IMR-90 (cell line): ENCODE measurements at regions not wholly inside any gene's neighbourhood (a gene's known extent, or its start where the extent isn't known, plus 50 kb on each side); places are given as distances from the start of the nearest gene placed in this dataset.

ENCODE experiments used
- ATAC-seq: fragments of 200-7000 bp; cut with Tn5 transposase; 2 replicates; pipeline ENCODE4 v1.9.1; 2020; ENCODE audit warnings: low read depth, mild to moderate bottlenecking, moderate library complexity
- BruUV-seq: library from RNA; stranded (reverse); fragments of 400-500 nt; replicated peaks from 2 replicates; lab custom pipeline; 2021; lab: Mats Ljungman, UMichigan
- CTCF ChIA-PET: fragments of 300-600 bp; formaldehyde crosslinking; extraction: SDS; loops from one replicate; lab custom pipeline; 2021; ENCODE audit warnings: antibody characterized with exemption; lab: Yijun Ruan, JAX
- POLR2A ChIA-PET: fragments of 300-600 bp; sonication (Branson Sonifier 250); formaldehyde crosslinking; loops from one replicate; lab custom pipeline; 2022; ENCODE audit warnings: antibody characterized with exemption; ENCODE audit not compliant: unreplicated experiment; lab: Charles Lee
- DNase-seq: peaks from one replicate; pipeline ENCODE4 v3.0.0; 2013
- H2AFZ ChIP-seq: replicated peaks from 2 replicates; pipeline ENCODE3; 2013; ENCODE audit warnings: low read length, mild to moderate bottlenecking; ENCODE audit not compliant: poor library complexity
- H2AK5ac ChIP-seq: 2 replicates; pipeline ENCODE4 v1.6.1; 2013; ENCODE audit warnings: low read depth, low read length, inconsistent platforms
- H2AK9ac ChIP-seq: replicated peaks from 2 replicates; pipeline ENCODE3; 2013; ENCODE audit warnings: mild to moderate bottlenecking, low read depth, low read length, moderate library complexity; ENCODE audit not compliant: poor library complexity
- H2BK120ac ChIP-seq: 2 replicates; pipeline ENCODE4 v1.6.1; 2013; ENCODE audit warnings: low read depth, low read length, inconsistent platforms
- H2BK15ac ChIP-seq: 3 replicates; pipeline ENCODE4 v1.6.1; 2013; ENCODE audit warnings: low read depth, low read length, inconsistent platforms
- H2BK20ac ChIP-seq: 2 replicates; pipeline ENCODE4 v1.6.1; 2013; ENCODE audit warnings: low read depth, mild to moderate bottlenecking, inconsistent platforms, low read length, moderate library complexity
- H2BK5ac ChIP-seq: 2 replicates; pipeline ENCODE4 v1.6.1; 2013; ENCODE audit warnings: mild to moderate bottlenecking, low read depth, low read length, inconsistent platforms; ENCODE audit not compliant: poor library complexity, severe bottlenecking
- H3K14ac ChIP-seq: replicated peaks from 2 replicates; pipeline ENCODE4 v1.6.1; 2013; ENCODE audit warnings: low read depth, low read length, inconsistent platforms
- H3K18ac ChIP-seq: 2 replicates; pipeline ENCODE4 v1.6.1; 2013; ENCODE audit warnings: low read depth, low read length, control low read depth
- H3K23ac ChIP-seq: 2 replicates; pipeline ENCODE4 v1.6.1; 2013; ENCODE audit warnings: low read depth, low read length, inconsistent platforms
- H3K27ac ChIP-seq: 2 replicates; pipeline ENCODE4 v1.5.1; 2013; ENCODE audit warnings: mild to moderate bottlenecking, control low read depth, low read length; ENCODE audit not compliant: insufficient read depth
- H3K27me3 ChIP-seq: 2 replicates; pipeline ENCODE4 v1.6.1; 2013; ENCODE audit warnings: low read length; ENCODE audit not compliant: control insufficient read depth, insufficient read depth
- H3K36me3 ChIP-seq: 2 replicates; pipeline ENCODE4 v1.6.1; 2013; ENCODE audit warnings: low read length, mixed read lengths; ENCODE audit not compliant: control insufficient read depth, insufficient read depth
- H3K4ac ChIP-seq: 2 replicates; pipeline ENCODE4 v1.6.1; 2013; ENCODE audit warnings: low read depth, low read length, inconsistent platforms
- H3K4me1 ChIP-seq: 2 replicates; pipeline ENCODE4 v1.6.1; 2013; ENCODE audit warnings: low read length, mixed read lengths; ENCODE audit not compliant: control insufficient read depth, insufficient read depth
- H3K4me2 ChIP-seq: 2 replicates; pipeline ENCODE4 v1.6.1; 2013; ENCODE audit warnings: low read depth, mild to moderate bottlenecking, control low read depth, low read length, moderate library complexity
- H3K4me3 ChIP-seq: 2 replicates; pipeline ENCODE4 v1.5.1; 2013; ENCODE audit warnings: low read depth, mild to moderate bottlenecking, control low read depth, low read length, moderate library complexity; ENCODE audit not compliant: insufficient read depth
- H3K56ac ChIP-seq: 2 replicates; pipeline ENCODE4 v1.6.1; 2013; ENCODE audit warnings: low read length, inconsistent platforms; ENCODE audit not compliant: insufficient read depth; ENCODE audit errors: extremely low read depth
- H3K79me1 ChIP-seq, 2 experiments: 2 replicates each; pipeline ENCODE4 v1.6.1; 2013; ENCODE audit warnings: low read length in 2 of 2, inconsistent platforms in 1 of 2, low read depth in 1 of 2
- H3K9ac ChIP-seq: 2 replicates; pipeline ENCODE4 v1.6.1; 2013; ENCODE audit warnings: low read depth, low read length, control low read depth
- H3K9me1 ChIP-seq: 2 replicates; pipeline ENCODE4 v1.6.1; 2013; ENCODE audit warnings: low read length, inconsistent platforms; ENCODE audit not compliant: insufficient read depth
- H3K9me3 ChIP-seq: 2 replicates; pipeline ENCODE4 v1.6.1; 2013; ENCODE audit warnings: low read length; ENCODE audit not compliant: control insufficient read depth, insufficient read depth
- H4K20me1 ChIP-seq: 2 replicates; pipeline ENCODE4 v1.6.1; 2013; ENCODE audit warnings: low read length, inconsistent platforms; ENCODE audit not compliant: insufficient read depth
- H4K5ac ChIP-seq: 2 replicates; pipeline ENCODE4 v1.6.1; 2013; ENCODE audit warnings: mild to moderate bottlenecking, low read depth, low read length, control low read depth
- H4K8ac ChIP-seq, 2 experiments: 2 replicates each; pipeline ENCODE4 v1.6.1; 2013; ENCODE audit warnings: low read depth in 2 of 2, low read length in 2 of 2, control low read depth in 1 of 2, inconsistent platforms in 1 of 2
- H4K91ac ChIP-seq: 2 replicates; pipeline ENCODE4 v1.6.1; 2013; ENCODE audit warnings: low read depth, low read length, inconsistent platforms; ENCODE audit not compliant: insufficient read depth
- BHLHE40 ChIP-seq: fragments of 150-350 bp; IDR thresholded peaks from 2 replicates; pipeline ENCODE4 v1.6.1; 2016; ENCODE audit warnings: mild to moderate bottlenecking, low read depth, low read length
- CEBPB ChIP-seq: IDR thresholded peaks from 2 replicates; pipeline ENCODE4 v1.6.1; 2012; ENCODE audit warnings: low read depth, low read length, improper control_type of control experiment
- CHD1 ChIP-seq: IDR thresholded peaks from 2 replicates; pipeline ENCODE4 v1.6.1; 2012; ENCODE audit warnings: low read depth, low read length, improper control_type of control experiment
- CTCF ChIP-seq: conservative IDR thresholded peaks from 2 replicates; pipeline ENCODE4 v1.5.1; 2012; ENCODE audit warnings: mild to moderate bottlenecking, low read depth, low read length, improper control_type of control experiment
- ELK1 ChIP-seq: fragments of 150-350 bp; IDR thresholded peaks from 2 replicates; pipeline ENCODE4 v1.6.1; 2016; ENCODE audit warnings: low read depth, mild to moderate bottlenecking, low read length, moderate library complexity, borderline replicate concordance
- FOS ChIP-seq: fragments of 150-350 bp; IDR thresholded peaks from 2 replicates; pipeline ENCODE4 v1.6.1; 2016; ENCODE audit warnings: low read depth, low read length
- MAFK ChIP-seq: IDR thresholded peaks from 2 replicates; pipeline ENCODE4 v1.6.1; 2012; ENCODE audit warnings: low read depth, low read length, improper control_type of control experiment
- MAZ ChIP-seq: IDR thresholded peaks from 2 replicates; pipeline ENCODE4 v1.6.1; 2012; ENCODE audit warnings: low read depth, mild to moderate bottlenecking, low read length, improper control_type of control experiment, moderate library complexity, borderline replicate concordance
- MXI1 ChIP-seq: IDR thresholded peaks from 2 replicates; pipeline ENCODE4 v1.6.1; 2012; ENCODE audit warnings: low read depth, mild to moderate bottlenecking, low read length, moderate library complexity, borderline replicate concordance
- NFE2L2 ChIP-seq: fragments of 150-350 bp; IDR thresholded peaks from 2 replicates; pipeline ENCODE4 v1.6.1; 2016; ENCODE audit warnings: low read depth, mild to moderate bottlenecking, low read length
- POLR2A ChIP-seq: IDR thresholded peaks from 2 replicates; pipeline ENCODE4 v1.6.1; 2012; ENCODE audit warnings: mild to moderate bottlenecking, low read depth, low read length
- RAD21 ChIP-seq: IDR thresholded peaks from 2 replicates; pipeline ENCODE4 v1.6.1; 2012; ENCODE audit warnings: low read length, improper control_type of control experiment
- RCOR1 ChIP-seq: IDR thresholded peaks from 2 replicates; pipeline ENCODE4 v1.6.1; 2012; ENCODE audit warnings: mild to moderate bottlenecking, low read length, improper control_type of control experiment; ENCODE audit not compliant: insufficient replicate concordance
- RFX5 ChIP-seq: IDR thresholded peaks from 2 replicates; pipeline ENCODE4 v1.8.0; 2012; ENCODE audit warnings: low read depth, mild to moderate bottlenecking, low read length, moderate library complexity
- SMC3 ChIP-seq: fragments of 150-350 bp; IDR thresholded peaks from 2 replicates; pipeline ENCODE4 v1.6.1; 2016; ENCODE audit warnings: low read depth, mild to moderate bottlenecking, antibody characterized with exemption, low read length, moderate library complexity
- USF2 ChIP-seq: fragments of 150-350 bp; IDR thresholded peaks from 2 replicates; pipeline ENCODE4 v1.6.1; 2017; ENCODE audit warnings: mild to moderate bottlenecking, antibody characterized with exemption, low read length, low read depth
- WGBS, 2 experiments: methylation state at CpG; one replicate each; pipeline versions ENCODE4 v1.1.5 to v1.1.7; 2013; ENCODE audit warnings: missing lambda C conversion rate in 2 of 2; ENCODE audit not compliant: insufficient read length in 1 of 2; ENCODE audit errors: extremely low coverage in 2 of 2; 5-methylcytosine and 5-hydroxymethylcytosine counted together
- dilution Hi-C: fragments of 300-500 bp; cut with HindIII; formaldehyde crosslinking; loops from one replicate; pipeline ENCODE4 v1.14.3; 2018; ENCODE audit warnings: low sequenced_read_pairs; ENCODE audit not compliant: unreplicated experiment
- in situ Hi-C: fragments of 300-500 bp; cut with MboI; formaldehyde crosslinking; loops from 3 replicates; pipeline ENCODE4 v1.14.3; 2019; ENCODE audit warnings: low sequenced_read_pairs, inconsistent platforms, mixed read lengths
- intact Hi-C: fragments of 100-400 bp; cut with micrococcal nuclease; formaldehyde crosslinking; loops from 2 replicates; pipeline ENCODE4 v1.10.0; 2022

GRCh38 chrX:109049903-109050302 is 313.5 kb upstream of the IRS4 start:
- H2AFZ ChIP-seq = no peak overlapping the region
- no peaks in the 10 kb centered on the region for H3K36me3 ChIP-seq
- no peak overlapping the region for H4K91ac ChIP-seq
- WGBS, 2 experiments = no CpG with 5 or more reads among the region's 2 CpGs
- H3K27ac ChIP-seq = no peak overlapping the region
- in situ Hi-C loops (no loop called here), intact Hi-C loops (no loop called here), dilution Hi-C loops (no loop called here)
- ChIA-PET CTCF (no interaction called here), POLR2A (no interaction called here)
- no peak overlapping the region for H3K56ac ChIP-seq
- no peak overlapping the region for H2BK5ac ChIP-seq
- H3K4me1 ChIP-seq = no peaks in the 10 kb centered on the region
- no peak overlapping the region for H3K4me2 ChIP-seq
- H4K20me1 ChIP-seq = no peaks in the 10 kb centered on the region
- no peak overlapping the region for H4K5ac ChIP-seq
- H3K14ac ChIP-seq = no peak overlapping the region
- H3K4me3 ChIP-seq = no peak overlapping the region
- TF ChIP-seq FOS (no peak), NFE2L2 (no peak), MAFK (no peak), CHD1 (no peak), SMC3 (no peak), RAD21 (no peak), BHLHE40 (no peak), CEBPB (no peak), MXI1 (no peak), RCOR1 (no peak), RFX5 (no peak), POLR2A (no peak), USF2 (no peak), ELK1 (no peak), CTCF (no peak), MAZ (no peak)
- H2AK5ac ChIP-seq = no peak overlapping the region
- no peak overlapping the region for H2BK120ac ChIP-seq
- H3K4ac ChIP-seq = no peak overlapping the region
- no peak overlapping the region for H3K9ac ChIP-seq
- no peak overlapping the region for H3K18ac ChIP-seq
- DNase-seq (no peak), ATAC-seq (no peak)
- H2BK15ac ChIP-seq = no peak overlapping the region
- H4K8ac ChIP-seq = no peak overlapping the region
- H3K23ac ChIP-seq = no peak overlapping the region
- no TSS peak for BruUV-seq
- no peaks in the 10 kb centered on the region for H3K9me3 ChIP-seq
- H3K27me3 ChIP-seq = no peaks in the 10 kb centered on the region
- no peak overlapping the region for H2BK20ac ChIP-seq
- no peaks in the 10 kb centered on the region for H3K79me1 ChIP-seq
- H3K9me1 ChIP-seq = no peaks in the 10 kb centered on the region
- no peak overlapping the region for H2AK9ac ChIP-seq
